ENCODE measurements at regions not wholly inside any gene's neighbourhood (a gene's known extent, or its start where the extent isn't known, plus 50 kb on each side); places are given as distances from the start of the nearest gene placed in this dataset.

DNA sequence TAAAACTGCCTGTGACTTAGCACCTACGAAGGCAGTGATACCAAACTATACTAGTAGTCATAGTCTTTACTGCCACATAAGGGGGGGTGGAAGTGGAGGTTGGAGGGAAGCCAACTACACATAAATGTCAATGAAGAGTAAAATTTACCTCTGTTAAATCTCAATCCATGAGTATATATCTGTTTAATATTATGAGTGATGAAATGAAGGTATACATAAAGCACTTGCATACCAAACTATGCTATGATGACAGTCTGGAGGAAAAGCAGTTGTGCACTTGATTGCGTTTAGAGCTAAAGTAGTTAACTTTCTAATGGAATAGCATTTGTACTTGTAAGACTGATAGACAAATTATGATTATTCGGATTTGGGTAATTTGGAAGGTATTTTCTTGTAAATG, 129.2 kb upstream of the POU5F2 start:
- TF ChIP-seq EZH2 (IDR thresholded peaks at IDR 0.05; ENCODE audit: borderline replicate concordance, low read depth, low read length, poor library complexity, severe bottlenecking), result no peak
- TF ChIP-seq, protein P1, sequence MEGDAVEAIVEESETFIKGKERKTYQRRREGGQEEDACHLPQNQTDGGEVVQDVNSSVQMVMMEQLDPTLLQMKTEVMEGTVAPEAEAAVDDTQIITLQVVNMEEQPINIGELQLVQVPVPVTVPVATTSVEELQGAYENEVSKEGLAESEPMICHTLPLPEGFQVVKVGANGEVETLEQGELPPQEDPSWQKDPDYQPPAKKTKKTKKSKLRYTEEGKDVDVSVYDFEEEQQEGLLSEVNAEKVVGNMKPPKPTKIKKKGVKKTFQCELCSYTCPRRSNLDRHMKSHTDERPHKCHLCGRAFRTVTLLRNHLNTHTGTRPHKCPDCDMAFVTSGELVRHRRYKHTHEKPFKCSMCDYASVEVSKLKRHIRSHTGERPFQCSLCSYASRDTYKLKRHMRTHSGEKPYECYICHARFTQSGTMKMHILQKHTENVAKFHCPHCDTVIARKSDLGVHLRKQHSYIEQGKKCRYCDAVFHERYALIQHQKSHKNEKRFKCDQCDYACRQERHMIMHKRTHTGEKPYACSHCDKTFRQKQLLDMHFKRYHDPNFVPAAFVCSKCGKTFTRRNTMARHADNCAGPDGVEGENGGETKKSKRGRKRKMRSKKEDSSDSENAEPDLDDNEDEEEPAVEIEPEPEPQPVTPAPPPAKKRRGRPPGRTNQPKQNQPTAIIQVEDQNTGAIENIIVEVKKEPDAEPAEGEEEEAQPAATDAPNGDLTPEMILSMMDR (conservative IDR thresholded peaks at IDR 0.05; ENCODE audit: low read depth, low read length), result no peak

All from A673 (cell line).